OCI-LY1 (cell line): ENCODE measurements at regions not wholly inside any gene's neighbourhood (a gene's known extent, or its start where the extent isn't known, plus 50 kb on each side); places are given as distances from the start of the nearest gene placed in this dataset.
"Not testable (repeated sequence)": the region's sequence is repeated elsewhere in the genome, so short reads cannot be mapped to it uniquely, and the experiment has no call there.

Experiments
- H2AFZ ChIP-seq: fragments of 200-600 bp; sonication (generic), shearing (Covaris generic); 2 replicates; pipeline ENCODE4 v1.6.0; 2014; ENCODE audit warnings: antibody characterized with exemption, mild to moderate bottlenecking, low read length
- H3F3A ChIP-seq: fragments of 200-600 bp; sonication (generic), shearing (Covaris generic); 2 replicates; pipeline ENCODE4 v1.6.0; 2014; ENCODE audit warnings: mild to moderate bottlenecking, antibody characterized with exemption, low read length, moderate library complexity; ENCODE audit not compliant: insufficient read depth
- H3K27ac ChIP-seq: fragments of 200-600 bp; sonication (generic); 2 replicates; pipeline ENCODE4 v1.5.1; 2014; ENCODE audit warnings: low read length, mixed run types, mild to moderate bottlenecking, low read depth; ENCODE audit not compliant: poor library complexity, severe bottlenecking
- H3K27me3 ChIP-seq: fragments of 200-600 bp; sonication (generic); 2 replicates; pipeline ENCODE4 v1.6.0; 2014; ENCODE audit warnings: antibody characterized with exemption, mild to moderate bottlenecking, low read length, moderate library complexity; ENCODE audit not compliant: insufficient read depth
- H3K36me3 ChIP-seq: fragments of 200-600 bp; sonication (generic); 2 replicates; pipeline ENCODE4 v1.6.1; 2014; ENCODE audit warnings: mild to moderate bottlenecking, antibody characterized with exemption, low read length, moderate library complexity, mixed read lengths; ENCODE audit not compliant: insufficient read depth
- H3K4me1 ChIP-seq: fragments of 200-600 bp; sonication (generic); 2 replicates; pipeline ENCODE4 v1.5.1; 2014; ENCODE audit warnings: mild to moderate bottlenecking, low read length, moderate library complexity; ENCODE audit not compliant: insufficient read depth, severe bottlenecking
- H3K4me2 ChIP-seq: fragments of 200-600 bp; sonication (generic), shearing (Covaris generic); 2 replicates; pipeline ENCODE4 v1.6.1; 2014; ENCODE audit warnings: low read length
- H3K4me3 ChIP-seq: fragments of 200-600 bp; sonication (generic); 2 replicates; pipeline ENCODE4 v1.5.1; 2014; ENCODE audit warnings: low read length, low read depth, mild to moderate bottlenecking, mixed read lengths; ENCODE audit not compliant: poor library complexity, severe bottlenecking
- H3K79me2 ChIP-seq: fragments of 200-600 bp; shearing (Covaris generic); 2 replicates; pipeline ENCODE4 v1.6.1; 2016; ENCODE audit warnings: mixed run types, low read length, mixed read lengths; ENCODE audit not compliant: insufficient read depth
- H3K9ac ChIP-seq: fragments of 200-600 bp; sonication (generic), shearing (Covaris generic); 2 replicates; pipeline ENCODE4 v1.6.1; 2014; ENCODE audit warnings: mild to moderate bottlenecking, low read length, mixed read lengths
- H3K9me2 ChIP-seq: fragments of 200-600 bp; sonication (generic), shearing (Covaris generic); 2 replicates; pipeline ENCODE4 v1.6.1; 2014; ENCODE audit warnings: low read depth, mild to moderate bottlenecking, low read length, mixed read lengths
- H3K9me3 ChIP-seq: fragments of 200-600 bp; shearing (Covaris generic); 2 replicates; pipeline ENCODE4 v1.6.1; 2014; ENCODE audit warnings: low read length, mixed read lengths
- H4K20me1 ChIP-seq: fragments of 200-600 bp; sonication (generic), shearing (Covaris generic); 2 replicates; pipeline ENCODE4 v1.6.0; 2016; ENCODE audit warnings: mild to moderate bottlenecking, low read length; ENCODE audit not compliant: insufficient read depth
- EZH2 ChIP-seq: fragments of 200-600 bp; sonication (generic), shearing (Covaris generic); IDR thresholded peaks from 2 replicates; pipeline ENCODE4 v1.8.0; 2017; ENCODE audit warnings: borderline replicate concordance, mixed run types, mild to moderate bottlenecking, antibody characterized with exemption, low read length, moderate library complexity, mixed read lengths
- TF ChIP-seq, protein P1 (sequence below): fragments of 200-600 bp; sonication (generic), shearing (Covaris generic); IDR thresholded peaks from 2 replicates; pipeline ENCODE4 v1.5.1; 2017; ENCODE audit warnings: mild to moderate bottlenecking, antibody characterized with exemption, low read length, moderate library complexity, mixed read lengths

DNA sequence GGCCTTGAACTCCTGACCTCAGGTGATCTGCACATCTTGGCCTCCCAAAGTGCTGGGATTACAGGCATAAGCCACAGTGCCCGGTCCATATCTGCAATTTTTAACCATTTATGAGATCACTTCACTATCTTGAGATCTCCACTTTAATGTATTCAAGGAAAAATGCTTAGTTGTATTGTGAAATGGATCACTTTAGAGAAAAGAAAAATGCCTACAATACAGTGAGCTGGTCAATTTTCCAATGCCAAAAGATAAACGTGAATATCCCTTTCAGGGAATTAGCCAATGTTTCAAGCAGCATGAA is 82.8 kb upstream of the ZNF217 start:
- TF ChIP-seq, protein P1, sequence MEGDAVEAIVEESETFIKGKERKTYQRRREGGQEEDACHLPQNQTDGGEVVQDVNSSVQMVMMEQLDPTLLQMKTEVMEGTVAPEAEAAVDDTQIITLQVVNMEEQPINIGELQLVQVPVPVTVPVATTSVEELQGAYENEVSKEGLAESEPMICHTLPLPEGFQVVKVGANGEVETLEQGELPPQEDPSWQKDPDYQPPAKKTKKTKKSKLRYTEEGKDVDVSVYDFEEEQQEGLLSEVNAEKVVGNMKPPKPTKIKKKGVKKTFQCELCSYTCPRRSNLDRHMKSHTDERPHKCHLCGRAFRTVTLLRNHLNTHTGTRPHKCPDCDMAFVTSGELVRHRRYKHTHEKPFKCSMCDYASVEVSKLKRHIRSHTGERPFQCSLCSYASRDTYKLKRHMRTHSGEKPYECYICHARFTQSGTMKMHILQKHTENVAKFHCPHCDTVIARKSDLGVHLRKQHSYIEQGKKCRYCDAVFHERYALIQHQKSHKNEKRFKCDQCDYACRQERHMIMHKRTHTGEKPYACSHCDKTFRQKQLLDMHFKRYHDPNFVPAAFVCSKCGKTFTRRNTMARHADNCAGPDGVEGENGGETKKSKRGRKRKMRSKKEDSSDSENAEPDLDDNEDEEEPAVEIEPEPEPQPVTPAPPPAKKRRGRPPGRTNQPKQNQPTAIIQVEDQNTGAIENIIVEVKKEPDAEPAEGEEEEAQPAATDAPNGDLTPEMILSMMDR: no peak
- no peak overlapping the region for H3K9ac ChIP-seq
- no peaks in the 10 kb centered on the region for H3K36me3 ChIP-seq
- H3K4me1 ChIP-seq: peaks cover 47% of the 10 kb centered on the region
- no peaks in the 10 kb centered on the region for H3F3A ChIP-seq
- no peak overlapping the region for H3K4me2 ChIP-seq
- H3K4me3 ChIP-seq: no peak overlapping the region
- no peaks in the 10 kb centered on the region for H4K20me1 ChIP-seq
- no peaks in the 10 kb centered on the region for H3K79me2 ChIP-seq
- no peaks in the 10 kb centered on the region for H3K9me3 ChIP-seq
- H3K27ac ChIP-seq: peak overlapping the region; percentile 97
- H3K9me2 ChIP-seq: no peaks in the 10 kb centered on the region
- H2AFZ ChIP-seq: no peak overlapping the region
- H3K27me3 ChIP-seq: no peaks in the 10 kb centered on the region

DNA sequence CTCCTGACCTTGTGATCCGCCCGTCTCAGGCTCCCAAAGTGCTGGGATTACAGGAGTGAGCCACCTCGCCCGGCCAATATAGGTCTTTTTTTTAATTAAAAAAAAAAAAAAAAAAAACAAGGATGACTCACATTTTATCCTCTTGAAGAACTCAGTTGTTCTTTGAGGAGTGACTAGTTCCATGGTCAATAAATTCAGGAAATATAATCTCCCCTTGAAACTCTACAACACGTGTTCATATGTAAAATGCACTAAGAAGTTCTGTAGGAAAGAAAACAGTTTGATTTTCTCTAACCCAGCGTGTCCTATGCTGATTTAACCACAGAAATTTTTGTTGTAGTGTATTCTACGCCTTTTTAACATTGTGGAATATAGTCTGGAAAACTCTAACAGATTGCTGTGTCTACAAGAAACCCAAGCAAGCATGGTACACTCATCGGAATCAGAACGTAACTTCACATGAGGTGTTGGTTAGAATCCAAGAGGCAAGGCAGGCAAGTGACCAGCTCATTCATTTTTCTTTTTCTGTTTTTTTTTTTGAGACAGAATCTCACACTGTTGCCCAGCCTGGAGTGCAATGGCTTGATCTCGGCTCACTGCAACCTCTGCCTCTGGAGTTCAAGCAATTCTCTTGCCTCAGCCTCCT is 79.0 kb upstream of the ZNF217 start:
- Histone ChIP-seq H3K4me1 (peaks cover 8% of the 10 kb centered on the region), H3K9me2 (no peaks in the 10 kb centered on the region), H3K27me3 (no peaks in the 10 kb centered on the region), H3K4me3 (no peak overlapping the region), H3K79me2 (no peaks in the 10 kb centered on the region), H3K9ac (no peak overlapping the region), H3K4me2 (no peak overlapping the region), H3K9me3 (no peaks in the 10 kb centered on the region), H3K36me3 (no peaks in the 10 kb centered on the region), H3K27ac (no peak overlapping the region), H2AFZ (no peak overlapping the region), H3F3A (no peaks in the 10 kb centered on the region), H4K20me1 (no peaks in the 10 kb centered on the region)
- no peak for TF ChIP-seq EZH2
- TF ChIP-seq, protein P1: no peak

- Histone ChIP-seq H3K27me3 (no peaks in the 10 kb centered on the region), H3K36me3 (no peaks in the 10 kb centered on the region), H3F3A (no peaks in the 10 kb centered on the region), H3K79me2 (no peaks in the 10 kb centered on the region), H3K4me1 (no peaks in the 10 kb centered on the region), H3K9ac (no peak overlapping the region), H3K4me2 (no peak overlapping the region), H3K27ac (no peak overlapping the region), H3K9me3 (no peaks in the 10 kb centered on the region), H3K4me3 (no peak overlapping the region), H2AFZ (no peak overlapping the region), H3K9me2 (no peaks in the 10 kb centered on the region), H4K20me1 (no peaks in the 10 kb centered on the region)
- TF ChIP-seq EZH2: no peak
- TF ChIP-seq, protein P1: no peak
Observed at GRCh38 chr20:53671370-53671769, 77.7 kb upstream of the ZNF217 start.

GRCh38 chr20:53669517-53670313 is 76.1 kb upstream of the ZNF217 start:
- H2AFZ ChIP-seq, H3K4me1 ChIP-seq, H3K4me2 ChIP-seq, H3K36me3 ChIP-seq, H3K9ac ChIP-seq, H3K79me2 ChIP-seq, H4K20me1 ChIP-seq, H3F3A ChIP-seq, H3K9me3 ChIP-seq, H3K9me2 ChIP-seq, H3K27me3 ChIP-seq, H3K4me3 ChIP-seq: not testable (repeated sequence)
- H3K27ac ChIP-seq: peak overlapping the region; percentile 27
